A673 (cell line): ENCODE measurements at regions not wholly inside any gene's neighbourhood (a gene's known extent, or its start where the extent isn't known, plus 50 kb on each side); places are given as distances from the start of the nearest gene placed in this dataset.
"Not testable (repeated sequence)": the region's sequence is repeated elsewhere in the genome, so short reads cannot be mapped to it uniquely, and the experiment has no call there.

Experiments
- BruUV-seq: library from RNA; stranded (reverse); fragments of 400-500 nt; replicated peaks from 2 replicates; lab custom pipeline; 2021; lab: Mats Ljungman, UMichigan
- CTCF ChIA-PET: fragments of 300-600 bp; sonication (Branson Sonifier 250); formaldehyde crosslinking; loops from one replicate; lab custom pipeline; 2022; ENCODE audit warnings: antibody characterized with exemption; lab: Charles Lee
- POLR2A ChIA-PET: fragments of 300-600 bp; sonication (Branson Sonifier 250); formaldehyde crosslinking; loops from one replicate; lab custom pipeline; 2022; ENCODE audit warnings: antibody characterized with exemption; ENCODE audit not compliant: low non-redundant PET; lab: Charles Lee
- DNase-seq: peaks from one replicate; pipeline ENCODE4 v3.0.0-alpha.2; 2015; ENCODE audit warnings: low spot score
- H3K27ac ChIP-seq: fragments of 200-600 bp; sonication (generic); 2 replicates; pipeline ENCODE4 v1.5.1; 2016; ENCODE audit warnings: mixed run types, low read depth, mild to moderate bottlenecking, mixed read lengths, antibody characterized with exemption, low read length; ENCODE audit not compliant: poor library complexity, severe bottlenecking
- H3K27me3 ChIP-seq: fragments of 200-600 bp; sonication (generic); replicated peaks from 2 replicates; pipeline ENCODE4 v1.6.1; 2017; ENCODE audit warnings: mixed run types, low read depth, mild to moderate bottlenecking, mixed read lengths, antibody characterized with exemption, low read length; ENCODE audit not compliant: insufficient read depth, poor library complexity
- H3K36me3 ChIP-seq: fragments of 200-600 bp; sonication (generic); 2 replicates; pipeline ENCODE4 v1.6.1; 2016; ENCODE audit warnings: mixed run types, mild to moderate bottlenecking, mixed read lengths, antibody characterized with exemption, low read length; ENCODE audit not compliant: insufficient read depth, poor library complexity, severe bottlenecking
- H3K4me1 ChIP-seq: fragments of 200-600 bp; sonication (generic); 2 replicates; pipeline ENCODE4 v1.6.1; 2017; ENCODE audit warnings: mixed run types, mild to moderate bottlenecking, mixed read lengths, antibody characterized with exemption, low read length; ENCODE audit not compliant: insufficient read depth, poor library complexity, severe bottlenecking
- H3K4me3 ChIP-seq: fragments of 200-600 bp; sonication (generic); 2 replicates; pipeline ENCODE4 v1.5.1; 2016; ENCODE audit warnings: low read depth, mixed run types, mild to moderate bottlenecking, mixed read lengths, low read length; ENCODE audit not compliant: poor library complexity, severe bottlenecking
- H3K9me3 ChIP-seq: fragments of 200-600 bp; sonication (generic); 2 replicates; pipeline ENCODE4 v1.6.1; 2016; ENCODE audit warnings: mixed run types, low read depth, mild to moderate bottlenecking, mixed read lengths, antibody characterized with exemption, low read length; ENCODE audit not compliant: poor library complexity, severe bottlenecking
- EZH2 ChIP-seq: fragments of 200-600 bp; sonication (generic); IDR thresholded peaks from 2 replicates; pipeline ENCODE4 v1.6.1; 2017; ENCODE audit warnings: borderline replicate concordance, low read depth, mild to moderate bottlenecking, mixed read lengths, antibody characterized with exemption, low read length; ENCODE audit not compliant: poor library complexity, severe bottlenecking
- intact Hi-C: fragments of 100-400 bp; cut with micrococcal nuclease; formaldehyde crosslinking; loops from one replicate; pipeline ENCODE4 v1.10.0; 2022; ENCODE audit not compliant: unreplicated experiment
- TF ChIP-seq, protein P1 (sequence below): fragments of 300-800, 200-600 bp; sonication (generic); conservative IDR thresholded peaks from 2 replicates; pipeline ENCODE4 v1.5.1; 2017; ENCODE audit warnings: low read depth, mild to moderate bottlenecking, antibody characterized with exemption, low read length, moderate library complexity, mixed read lengths

DNA sequence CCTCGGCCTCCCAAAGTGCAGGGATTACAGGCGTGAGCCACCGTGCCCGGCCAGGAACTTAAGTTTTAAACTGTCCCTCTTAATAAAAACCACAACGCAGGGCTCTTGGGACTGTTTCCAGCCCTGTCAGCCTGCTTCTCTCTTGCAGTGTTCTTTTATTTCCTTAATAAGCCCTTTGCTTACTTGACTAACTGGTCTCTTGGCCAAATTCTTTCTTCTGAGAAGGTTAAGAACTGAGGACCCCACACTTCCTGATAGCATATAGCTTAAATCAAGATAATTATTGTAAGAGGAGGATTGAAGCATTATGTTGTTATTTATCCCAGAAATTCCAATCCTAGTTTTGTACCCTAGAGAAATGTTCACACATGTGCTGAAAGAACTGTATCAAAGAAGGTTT, 128.2 kb upstream of the UXS1 start:
- BruUV-seq = no TSS peak
- Histone ChIP-seq H3K27me3 (no peaks in the 10 kb centered on the region), H3K4me3 (no peak overlapping the region), H3K36me3 (no peaks in the 10 kb centered on the region), H3K4me1 (no peaks in the 10 kb centered on the region), H3K9me3 (no peaks in the 10 kb centered on the region), H3K27ac (no peak overlapping the region)
- no peak for DNase-seq
- ChIA-PET POLR2A (no interaction called here), CTCF (no interaction called here)
- intact Hi-C loops = no loop called here
- no peak for TF ChIP-seq EZH2
- TF ChIP-seq, protein P1, sequence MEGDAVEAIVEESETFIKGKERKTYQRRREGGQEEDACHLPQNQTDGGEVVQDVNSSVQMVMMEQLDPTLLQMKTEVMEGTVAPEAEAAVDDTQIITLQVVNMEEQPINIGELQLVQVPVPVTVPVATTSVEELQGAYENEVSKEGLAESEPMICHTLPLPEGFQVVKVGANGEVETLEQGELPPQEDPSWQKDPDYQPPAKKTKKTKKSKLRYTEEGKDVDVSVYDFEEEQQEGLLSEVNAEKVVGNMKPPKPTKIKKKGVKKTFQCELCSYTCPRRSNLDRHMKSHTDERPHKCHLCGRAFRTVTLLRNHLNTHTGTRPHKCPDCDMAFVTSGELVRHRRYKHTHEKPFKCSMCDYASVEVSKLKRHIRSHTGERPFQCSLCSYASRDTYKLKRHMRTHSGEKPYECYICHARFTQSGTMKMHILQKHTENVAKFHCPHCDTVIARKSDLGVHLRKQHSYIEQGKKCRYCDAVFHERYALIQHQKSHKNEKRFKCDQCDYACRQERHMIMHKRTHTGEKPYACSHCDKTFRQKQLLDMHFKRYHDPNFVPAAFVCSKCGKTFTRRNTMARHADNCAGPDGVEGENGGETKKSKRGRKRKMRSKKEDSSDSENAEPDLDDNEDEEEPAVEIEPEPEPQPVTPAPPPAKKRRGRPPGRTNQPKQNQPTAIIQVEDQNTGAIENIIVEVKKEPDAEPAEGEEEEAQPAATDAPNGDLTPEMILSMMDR = no peak

DNA sequence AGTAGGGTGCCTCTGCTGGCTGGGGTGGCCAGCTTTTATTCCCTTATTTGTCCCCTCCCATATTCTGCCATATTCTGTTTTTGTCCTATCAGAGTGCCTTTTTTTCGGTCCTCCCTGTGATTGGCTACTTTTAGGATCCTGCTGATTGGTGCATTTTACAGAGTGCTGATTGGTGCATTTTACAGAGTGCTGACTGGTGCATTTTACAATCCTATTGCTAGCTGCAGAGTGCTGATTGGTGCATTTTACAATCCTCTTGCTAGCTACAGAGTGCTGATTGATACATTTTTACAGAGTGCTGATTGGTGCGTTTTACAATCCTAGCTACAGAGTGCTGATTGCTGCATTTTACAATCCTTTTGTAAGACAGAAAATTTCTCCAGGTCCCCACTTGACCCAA, 126.3 kb upstream of the UXS1 start:
- H3K9me3 ChIP-seq, H3K4me1 ChIP-seq, H3K27me3 ChIP-seq, intact Hi-C loops, H3K27ac ChIP-seq, H3K36me3 ChIP-seq, CTCF ChIA-PET, BruUV-seq, H3K4me3 ChIP-seq, DNase-seq, POLR2A ChIA-PET: not testable (repeated sequence)

DNA sequence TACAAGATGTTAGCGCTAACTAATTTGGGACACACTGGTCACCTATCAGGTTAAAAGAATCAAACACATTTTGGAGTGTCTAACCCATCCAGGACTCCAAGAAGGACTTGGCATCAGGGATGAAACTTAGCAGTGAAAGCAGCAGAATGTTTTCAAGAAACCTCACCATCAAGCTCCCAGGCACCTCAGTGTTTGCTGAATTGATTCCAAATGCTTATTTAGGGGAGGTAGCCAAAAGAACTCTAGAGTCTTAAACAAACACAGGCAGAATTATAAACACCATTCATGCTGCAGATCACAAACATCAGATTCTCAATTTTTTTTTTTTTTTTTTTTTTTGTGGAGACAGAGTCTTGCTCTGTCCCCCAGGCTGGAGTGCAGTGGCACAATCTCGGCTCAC, 122.8 kb upstream of the UXS1 start:
- POLR2A ChIA-PET = no interaction called here
- CTCF ChIA-PET = no interaction called here
- Histone ChIP-seq H3K9me3 (no peaks in the 10 kb centered on the region), H3K4me1 (no peaks in the 10 kb centered on the region), H3K4me3 (no peak overlapping the region), H3K27me3 (no peaks in the 10 kb centered on the region), H3K27ac (no peak overlapping the region), H3K36me3 (no peaks in the 10 kb centered on the region)
- intact Hi-C loops = no loop called here
- BruUV-seq = no TSS peak
- DNase-seq = no peak
- TF ChIP-seq, protein P1 = no peak
- TF ChIP-seq EZH2 = no peak

DNA sequence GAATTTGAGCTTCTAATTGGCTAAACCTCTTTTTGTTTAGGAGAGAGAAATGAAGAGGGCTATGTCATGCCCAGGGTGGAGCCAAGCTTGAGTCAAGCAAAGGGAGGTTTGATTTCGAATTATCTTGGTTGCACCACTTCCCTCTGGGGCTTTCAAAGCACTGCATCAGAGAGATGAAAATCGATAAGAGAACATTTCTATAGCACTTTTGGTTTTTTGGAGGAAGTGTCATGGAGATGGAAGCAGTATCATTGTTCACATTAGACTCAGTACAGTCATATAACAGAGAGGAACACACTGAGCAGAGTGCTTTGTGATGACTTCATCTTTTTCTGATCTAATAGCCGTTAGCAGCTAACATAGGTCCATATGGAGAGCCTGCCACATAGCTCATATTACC, 120.3 kb upstream of the UXS1 start:
- no TSS peak for BruUV-seq
- TF ChIP-seq EZH2 = no peak
- TF ChIP-seq, protein P1 = no peak
- Histone ChIP-seq H3K27me3 (no peaks in the 10 kb centered on the region), H3K4me1 (no peaks in the 10 kb centered on the region), H3K27ac (no peak overlapping the region), H3K4me3 (no peak overlapping the region), H3K9me3 (no peaks in the 10 kb centered on the region), H3K36me3 (no peaks in the 10 kb centered on the region)
- ChIA-PET POLR2A (no interaction called here), CTCF (no interaction called here)
- intact Hi-C loops = no loop called here
- no peak for DNase-seq
